ENCODE measurements at regions not wholly inside any gene's neighbourhood (a gene's known extent, or its start where the extent isn't known, plus 50 kb on each side); places are given as distances from the start of the nearest gene placed in this dataset.

GRCh38 chr9:690517-691111, 150.9 kb upstream of the DMRT1 start:
- Histone ChIP-seq H3K27me3 (no peaks in the 10 kb centered on the region), H3K27ac (no peak overlapping the region), H3K9me3 (no peaks in the 10 kb centered on the region), H3K4me3 (no peak overlapping the region), H3K9ac (ENCODE audit: low read depth in 2 of 2, low read length in 2 of 2) (no peak overlapping the region), H3K4me1 (no peaks in the 10 kb centered on the region), H3K36me3 (no peaks in the 10 kb centered on the region)
- intact Hi-C loops (cut with DNase I): no loop called here
- DNase-seq: no peak
- TF ChIP-seq CTCF (IDR thresholded peaks at IDR 0.05): no peak

GRCh38 chr9:691825-692400, 149.6 kb upstream of the DMRT1 start:
- H3K27ac ChIP-seq: no peak overlapping the region
- no peaks in the 10 kb centered on the region for H3K4me1 ChIP-seq
- no peaks in the 10 kb centered on the region for H3K9me3 ChIP-seq
- intact Hi-C loops (cut with DNase I): no loop called here
- no peak for TF ChIP-seq CTCF (IDR thresholded peaks at IDR 0.05)
- no peaks in the 10 kb centered on the region for H3K36me3 ChIP-seq
- no peak overlapping the region for H3K4me3 ChIP-seq
- no peak overlapping the region for H3K9ac ChIP-seq (ENCODE audit: low read depth in 2 of 2, low read length in 2 of 2)
- DNase-seq: no peak
- H3K27me3 ChIP-seq: no peaks in the 10 kb centered on the region

- H3K36me3 ChIP-seq: no peaks in the 10 kb centered on the region
- H3K9ac ChIP-seq (ENCODE audit: low read depth in 2 of 2, low read length in 2 of 2): peak overlapping the region in 1 of 2 donors; percentile 13
- no peak for DNase-seq
- TF ChIP-seq CTCF (IDR thresholded peaks at IDR 0.05): no peak
- no peaks in the 10 kb centered on the region for H3K27me3 ChIP-seq
- intact Hi-C loops (cut with DNase I): no loop called here
- H3K4me3 ChIP-seq: no peak overlapping the region
- H3K27ac ChIP-seq: peak overlapping the region; percentile 59
- no peaks in the 10 kb centered on the region for H3K4me1 ChIP-seq
- H3K9me3 ChIP-seq: no peaks in the 10 kb centered on the region
Measured at GRCh38 chr9:692636-693129, 148.8 kb upstream of the DMRT1 start.

GRCh38 chr9:693201-694091, 148.1 kb upstream of the DMRT1 start:
- TF ChIP-seq CTCF (IDR thresholded peaks at IDR 0.05): no peak
- Histone ChIP-seq H3K4me1 (no peaks in the 10 kb centered on the region), H3K27ac (peak overlapping the region; percentile 59), H3K27me3 (no peaks in the 10 kb centered on the region), H3K4me3 (no peak overlapping the region), H3K36me3 (no peaks in the 10 kb centered on the region), H3K9me3 (no peaks in the 10 kb centered on the region), H3K9ac (ENCODE audit: low read depth in 2 of 2, low read length in 2 of 2) (peak overlapping the region in 1 of 2 donors; percentile 13)
- intact Hi-C loops (cut with DNase I): no loop called here
- peak; percentile 44 for DNase-seq

GRCh38 chr9:694092-694402, 147.4 kb upstream of the DMRT1 start:
- Histone ChIP-seq H3K27me3 (no peaks in the 10 kb centered on the region), H3K9ac (ENCODE audit: low read depth in 2 of 2, low read length in 2 of 2) (no peak overlapping the region), H3K4me1 (no peaks in the 10 kb centered on the region), H3K36me3 (no peaks in the 10 kb centered on the region), H3K4me3 (no peak overlapping the region), H3K9me3 (no peaks in the 10 kb centered on the region), H3K27ac (peak overlapping the region; percentile 59)
- intact Hi-C loops (cut with DNase I): no loop called here
- DNase-seq: no peak
- TF ChIP-seq CTCF (IDR thresholded peaks at IDR 0.05): no peak

Data from colonic mucosa (tissue), 4 donors.